NCI-H526 treated with DMSO at 0.1 percent for 48 hours (cell line): ENCODE measurements at regions not wholly inside any gene's neighbourhood (a gene's known extent, or its start where the extent isn't known, plus 50 kb on each side); places are given as distances from the start of the nearest gene placed in this dataset.
"Not testable (repeated sequence)": the region's sequence is repeated elsewhere in the genome, so short reads cannot be mapped to it uniquely, and the experiment has no call there.

Source experiments
- DNase-seq: peaks from one replicate; lab custom pipeline; 2025; lab: John Stamatoyannopoulos, UW

- DNase-seq, result no peak
Observed at GRCh38 chr6:140040396-140040795, 665.9 kb upstream of the CITED2 start.

- no peak for DNase-seq
Observed at GRCh38 chr6:140039364-140039763, 664.9 kb upstream of the CITED2 start.

GRCh38 chr6:140036196-140036595 lies 661.7 kb upstream of the CITED2 start:
- DNase-seq, result no peak

GRCh38 chr6:140032189-140032588 lies 657.7 kb upstream of the CITED2 start:
- DNase-seq, result no peak

GRCh38 chr6:140029551-140029950 lies 655.1 kb upstream of the CITED2 start:
- DNase-seq, result no peak

GRCh38 chr6:140027219-140027618 lies 652.8 kb upstream of the CITED2 start:
- DNase-seq, result no peak

- DNase-seq, result no peak
Observed at GRCh38 chr6:140026546-140026945, 652.1 kb upstream of the CITED2 start.

GRCh38 chr6:140025171-140025570 lies 650.7 kb upstream of the CITED2 start:
- DNase-seq, result no peak

- DNase-seq, result no peak
Observed at GRCh38 chr6:140020207-140020791, 645.9 kb upstream of the CITED2 start.

- DNase-seq, result no peak
Observed at GRCh38 chr6:140018588-140018987, 644.1 kb upstream of the CITED2 start.

GRCh38 chr6:140017470-140017869 lies 643.0 kb upstream of the CITED2 start:
- no peak for DNase-seq

- no peak for DNase-seq
Observed at GRCh38 chr6:140012150-140012549, 637.7 kb upstream of the CITED2 start.

- DNase-seq, result no peak
Observed at GRCh38 chr6:140011537-140011936, 637.1 kb upstream of the CITED2 start.

- DNase-seq, result no peak
Observed at GRCh38 chr6:140009286-140009685, 634.8 kb upstream of the CITED2 start.

- DNase-seq, result no peak
Observed at GRCh38 chr6:140007525-140007924, 633.1 kb upstream of the CITED2 start.

- no peak for DNase-seq
Observed at GRCh38 chr6:140003217-140003616, 628.8 kb upstream of the CITED2 start.

GRCh38 chr6:140002396-140003022 lies 628.1 kb upstream of the CITED2 start:
- no peak for DNase-seq

- no peak for DNase-seq
Observed at GRCh38 chr6:140001821-140002341, 627.4 kb upstream of the CITED2 start.

GRCh38 chr6:140001005-140001404 lies 626.6 kb upstream of the CITED2 start:
- DNase-seq, result no peak

- not testable (repeated sequence) for DNase-seq
Observed at GRCh38 chr6:139999661-140000060, 625.2 kb upstream of the CITED2 start.

- DNase-seq, result not testable (repeated sequence)
Observed at GRCh38 chr6:139998478-139998877, 624.0 kb upstream of the CITED2 start.

GRCh38 chr6:139996253-139996834 lies 621.9 kb upstream of the CITED2 start:
- DNase-seq, result peak; percentile 7

GRCh38 chr6:139994998-139995397 lies 620.5 kb upstream of the CITED2 start:
- no peak for DNase-seq
